Fibroblast of villous mesenchyme (primary cell): ENCODE measurements at regions not wholly inside any gene's neighbourhood (a gene's known extent, or its start where the extent isn't known, plus 50 kb on each side); places are given as distances from the start of the nearest gene placed in this dataset.
A peak's percentile ranks its signal among the peaks of the same experiment; 100 is the strongest.

Source experiments
- DNase-seq: peaks from one replicate; pipeline ENCODE4 v3.0.0-alpha.2; 2010; ENCODE audit warnings: low read depth
- H3K4me3 ChIP-seq: 2 replicates; pipeline ENCODE4 v1.5.1; 2011; ENCODE audit warnings: low read depth, mild to moderate bottlenecking, low read length
- CTCF ChIP-seq: IDR thresholded peaks from 2 replicates; pipeline ENCODE4 v1.5.1; 2012; ENCODE audit warnings: low read depth, mild to moderate bottlenecking, low read length; ENCODE audit not compliant: insufficient read depth

- H3K4me3 ChIP-seq, result no peak overlapping the region
- no peak for DNase-seq
- TF ChIP-seq CTCF, result no peak
Measured at GRCh38 chr5:2020730-2021129, 138.0 kb upstream of the IRX4 start.

- no peak for TF ChIP-seq CTCF
- H3K4me3 ChIP-seq, result no peak overlapping the region
Measured at GRCh38 chr5:2019716-2020115, 137.0 kb upstream of the IRX4 start.

GRCh38 chr5:2018390-2018724 lies 135.6 kb upstream of the IRX4 start:
- no peak for DNase-seq
- no peak overlapping the region for H3K4me3 ChIP-seq
- TF ChIP-seq CTCF, result no peak

More at GRCh38 chr5:2019716-2020115, 137.0 kb upstream of the IRX4 start:
- DNase-seq, result no peak

- DNase-seq, result peak; percentile 5
- peak; percentile 47 for TF ChIP-seq CTCF
- no peak overlapping the region for H3K4me3 ChIP-seq
Measured at GRCh38 chr5:2017540-2018389, 135.0 kb upstream of the IRX4 start.

GRCh38 chr5:2015961-2016360 lies 133.2 kb upstream of the IRX4 start:
- H3K4me3 ChIP-seq, result no peak overlapping the region
- DNase-seq, result no peak
- TF ChIP-seq CTCF, result no peak

DNA sequence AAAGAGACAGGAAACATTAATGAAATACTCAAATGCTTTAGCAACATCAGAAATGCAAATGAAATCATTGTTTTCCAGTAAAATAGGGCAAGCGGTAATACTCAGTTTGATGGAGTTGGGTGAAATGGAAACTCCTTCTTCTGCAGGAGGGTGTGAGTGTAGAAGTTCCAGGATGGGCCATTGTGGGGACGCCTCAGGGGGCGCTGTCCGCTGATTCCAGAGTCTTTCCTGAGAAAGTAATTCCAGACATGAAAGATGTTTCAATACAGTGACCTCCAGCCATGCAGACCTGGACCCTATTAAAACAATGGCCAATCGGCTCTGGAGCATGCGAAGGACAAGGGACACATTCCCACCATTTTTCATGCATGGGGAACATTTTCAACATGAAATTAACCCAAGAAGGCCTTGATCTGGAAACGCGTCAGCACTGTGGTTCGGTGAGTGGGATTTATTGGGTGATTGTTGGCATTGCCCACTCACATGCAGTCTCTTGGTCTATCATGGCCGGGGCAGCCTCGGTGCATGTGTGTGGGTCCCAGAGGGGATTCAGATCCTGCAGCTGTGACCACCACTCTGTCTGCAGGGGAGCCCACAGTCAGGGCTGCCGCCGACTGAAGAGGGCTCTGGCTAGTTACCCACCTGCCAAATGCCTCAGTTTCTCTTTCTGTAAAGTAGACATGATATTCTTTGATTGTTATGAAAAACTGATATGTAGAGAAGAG lies 132.6 kb upstream of the IRX4 start:
- DNase-seq, result no peak
- H3K4me3 ChIP-seq, result no peak overlapping the region
- no peak for TF ChIP-seq CTCF
